Right kidney (tissue), 1 donor: ENCODE measurements at regions not wholly inside any gene's neighbourhood (a gene's known extent, or its start where the extent isn't known, plus 50 kb on each side); places are given as distances from the start of the nearest gene placed in this dataset.

ENCODE experiments used
- DNase-seq: peaks from one replicate; pipeline ENCODE4 v3.0.0-alpha.2; 2016

- DNase-seq, result no peak
Measured at GRCh38 chr4:71283642-71284257, 55.1 kb upstream of the SLC4A4 start.

- DNase-seq, result no peak
Measured at GRCh38 chr4:71287305-71287704, 51.5 kb upstream of the SLC4A4 start.

- no peak for DNase-seq
Measured at GRCh38 chr4:71288875-71289274, 49.9 kb upstream of the SLC4A4 start.
